ENCODE measurements at regions not wholly inside any gene's neighbourhood (a gene's known extent, or its start where the extent isn't known, plus 50 kb on each side); places are given as distances from the start of the nearest gene placed in this dataset.

DNA sequence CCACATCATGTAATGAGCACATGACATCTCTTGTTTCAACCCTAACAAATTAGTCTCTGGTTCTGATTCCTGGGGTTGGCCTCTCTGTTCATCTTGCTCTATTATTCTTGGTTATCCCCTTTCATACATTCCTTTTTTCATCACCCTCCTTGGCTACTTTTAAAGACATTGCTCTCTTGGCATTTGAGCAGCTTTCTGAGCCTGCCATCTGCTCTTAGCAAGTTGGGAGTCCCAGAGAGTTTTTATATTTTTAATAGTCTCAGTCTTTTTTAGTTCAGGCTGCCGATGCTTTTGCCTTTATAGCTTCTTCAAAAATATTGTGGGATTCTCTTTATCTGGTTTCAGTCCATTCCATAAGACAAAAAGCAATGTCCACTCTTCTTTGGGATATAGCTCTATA is 1270.9 kb downstream of the ADGRL3 start:
- TF ChIP-seq, protein P1, sequence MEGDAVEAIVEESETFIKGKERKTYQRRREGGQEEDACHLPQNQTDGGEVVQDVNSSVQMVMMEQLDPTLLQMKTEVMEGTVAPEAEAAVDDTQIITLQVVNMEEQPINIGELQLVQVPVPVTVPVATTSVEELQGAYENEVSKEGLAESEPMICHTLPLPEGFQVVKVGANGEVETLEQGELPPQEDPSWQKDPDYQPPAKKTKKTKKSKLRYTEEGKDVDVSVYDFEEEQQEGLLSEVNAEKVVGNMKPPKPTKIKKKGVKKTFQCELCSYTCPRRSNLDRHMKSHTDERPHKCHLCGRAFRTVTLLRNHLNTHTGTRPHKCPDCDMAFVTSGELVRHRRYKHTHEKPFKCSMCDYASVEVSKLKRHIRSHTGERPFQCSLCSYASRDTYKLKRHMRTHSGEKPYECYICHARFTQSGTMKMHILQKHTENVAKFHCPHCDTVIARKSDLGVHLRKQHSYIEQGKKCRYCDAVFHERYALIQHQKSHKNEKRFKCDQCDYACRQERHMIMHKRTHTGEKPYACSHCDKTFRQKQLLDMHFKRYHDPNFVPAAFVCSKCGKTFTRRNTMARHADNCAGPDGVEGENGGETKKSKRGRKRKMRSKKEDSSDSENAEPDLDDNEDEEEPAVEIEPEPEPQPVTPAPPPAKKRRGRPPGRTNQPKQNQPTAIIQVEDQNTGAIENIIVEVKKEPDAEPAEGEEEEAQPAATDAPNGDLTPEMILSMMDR (IDR thresholded peaks at IDR 0.05; ENCODE audit: insufficient read depth, low read length, poor library complexity, severe bottlenecking): no peak
- DNase-seq (ENCODE audit: extremely low read depth, insufficient read length): no peak
- Histone ChIP-seq H3K4me3 (replicated peaks; ENCODE audit: low read depth, low read length) (no peak overlapping the region), H3K36me3 (ENCODE audit: control insufficient read depth, insufficient read depth, low read length) (no peaks in the 10 kb centered on the region), H3K27me3 (replicated peaks; ENCODE audit: control insufficient read depth, insufficient read depth, low read length) (no peaks in the 10 kb centered on the region)

DNA sequence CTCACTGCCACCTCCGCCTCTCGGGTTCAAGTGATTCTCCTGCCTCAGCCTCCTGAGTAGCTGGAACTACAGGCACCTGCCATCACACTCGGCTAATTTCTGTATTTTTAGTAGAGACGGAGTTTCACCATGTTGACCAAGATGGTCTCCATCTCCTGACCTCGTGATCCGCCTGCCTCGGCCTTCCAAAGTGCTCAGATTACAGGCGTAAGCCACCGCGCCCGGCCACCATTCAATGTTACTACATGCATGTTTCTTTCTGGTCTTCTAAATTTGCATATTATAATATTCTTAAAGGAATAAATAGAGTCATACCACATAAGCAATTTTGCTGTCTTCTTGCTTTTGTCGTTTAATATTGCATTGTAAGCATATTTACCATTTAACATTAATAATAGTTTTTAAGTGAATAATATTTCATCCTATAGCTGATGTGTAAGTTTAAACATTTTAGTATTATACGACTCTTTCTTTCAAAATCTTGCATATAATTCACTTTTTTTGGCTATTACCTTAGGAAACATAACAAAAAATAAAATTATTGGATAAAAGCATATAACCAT is 1270.4 kb downstream of the ADGRL3 start:
- H3K27me3 ChIP-seq (replicated peaks; ENCODE audit: control insufficient read depth, insufficient read depth, low read length): no peaks in the 10 kb centered on the region
- H3K4me3 ChIP-seq (replicated peaks; ENCODE audit: low read depth, low read length): no peak overlapping the region
- DNase-seq (ENCODE audit: extremely low read depth, insufficient read length): no peak
- TF ChIP-seq, protein P1 (IDR thresholded peaks at IDR 0.05; ENCODE audit: insufficient read depth, low read length, poor library complexity, severe bottlenecking): no peak
- no peaks in the 10 kb centered on the region for H3K36me3 ChIP-seq (ENCODE audit: control insufficient read depth, insufficient read depth, low read length)

DNA sequence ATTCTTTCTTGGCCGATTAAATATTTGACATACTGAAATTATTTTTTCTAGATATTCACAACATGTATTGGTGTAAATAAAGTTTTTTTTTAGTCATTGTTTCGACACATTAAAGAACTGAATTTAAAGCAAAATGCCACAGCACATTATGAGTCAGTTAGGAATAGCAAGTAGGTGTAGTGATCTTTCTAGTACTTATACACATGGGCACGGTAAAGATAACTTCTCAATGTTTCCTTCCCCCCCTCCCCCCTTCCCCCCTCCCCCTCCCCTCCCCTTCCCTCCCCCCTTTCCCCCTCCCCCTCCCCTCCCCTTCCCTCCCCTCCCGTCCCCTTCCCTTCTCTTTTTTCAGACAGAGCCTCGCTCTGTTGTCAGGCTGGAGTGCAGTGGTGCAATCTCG is 1269.9 kb downstream of the ADGRL3 start:
- no peak overlapping the region for H3K4me3 ChIP-seq (replicated peaks; ENCODE audit: low read depth, low read length)
- TF ChIP-seq, protein P1 (IDR thresholded peaks at IDR 0.05; ENCODE audit: insufficient read depth, low read length, poor library complexity, severe bottlenecking): no peak
- H3K27me3 ChIP-seq (replicated peaks; ENCODE audit: control insufficient read depth, insufficient read depth, low read length): no peaks in the 10 kb centered on the region
- no peak for DNase-seq (ENCODE audit: extremely low read depth, insufficient read length)
- no peaks in the 10 kb centered on the region for H3K36me3 ChIP-seq (ENCODE audit: control insufficient read depth, insufficient read depth, low read length)

DNA sequence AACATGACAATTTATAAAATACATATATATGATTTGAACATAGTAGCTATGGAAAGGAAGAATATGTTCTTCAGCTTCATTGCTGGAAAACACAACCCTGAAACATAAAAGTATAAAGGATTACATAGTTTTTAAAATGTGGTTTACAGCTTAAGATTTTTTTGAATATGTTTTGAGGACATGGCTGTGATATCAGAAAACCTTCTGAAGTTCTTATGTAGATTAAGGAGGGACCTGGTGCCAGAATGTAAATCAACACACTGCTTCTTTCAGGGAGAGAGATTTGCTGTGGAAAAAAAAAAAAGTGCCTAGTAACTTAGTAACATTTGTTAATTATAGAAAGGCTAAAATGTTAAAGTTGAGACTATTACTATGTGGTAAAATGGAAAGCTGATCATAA is 1261.8 kb downstream of the ADGRL3 start:
- H3K36me3 ChIP-seq (ENCODE audit: control insufficient read depth, insufficient read depth, low read length): no peaks in the 10 kb centered on the region
- DNase-seq (ENCODE audit: extremely low read depth, insufficient read length): no peak
- H3K4me3 ChIP-seq (replicated peaks; ENCODE audit: low read depth, low read length): no peak overlapping the region
- TF ChIP-seq, protein P1 (IDR thresholded peaks at IDR 0.05; ENCODE audit: insufficient read depth, low read length, poor library complexity, severe bottlenecking): no peak
- no peaks in the 10 kb centered on the region for H3K27me3 ChIP-seq (replicated peaks; ENCODE audit: control insufficient read depth, insufficient read depth, low read length)

DNA sequence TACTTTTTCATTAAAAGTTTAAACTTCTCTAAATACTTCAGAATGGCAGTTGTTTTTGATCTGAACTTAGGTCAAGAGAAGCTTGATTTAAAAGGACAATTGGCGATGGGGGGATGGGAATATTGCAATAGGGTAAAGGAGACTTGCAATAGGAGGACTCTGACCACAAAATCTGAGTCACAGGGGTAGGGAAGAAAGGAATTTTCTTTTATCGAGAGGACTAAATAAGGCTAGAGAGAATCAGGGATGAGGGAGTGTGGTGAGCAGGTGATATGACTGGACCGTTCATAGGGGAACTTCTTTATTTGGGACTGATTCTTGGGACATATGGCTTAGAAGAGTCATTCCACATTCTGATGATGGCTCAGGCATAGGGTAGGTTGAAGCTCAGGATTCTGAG is 1260.2 kb downstream of the ADGRL3 start:
- no peak for DNase-seq (ENCODE audit: extremely low read depth, insufficient read length)
- no peaks in the 10 kb centered on the region for H3K27me3 ChIP-seq (replicated peaks; ENCODE audit: control insufficient read depth, insufficient read depth, low read length)
- H3K4me3 ChIP-seq (replicated peaks; ENCODE audit: low read depth, low read length): no peak overlapping the region
- TF ChIP-seq, protein P1 (IDR thresholded peaks at IDR 0.05; ENCODE audit: insufficient read depth, low read length, poor library complexity, severe bottlenecking): no peak
- H3K36me3 ChIP-seq (ENCODE audit: control insufficient read depth, insufficient read depth, low read length): no peaks in the 10 kb centered on the region

DNA sequence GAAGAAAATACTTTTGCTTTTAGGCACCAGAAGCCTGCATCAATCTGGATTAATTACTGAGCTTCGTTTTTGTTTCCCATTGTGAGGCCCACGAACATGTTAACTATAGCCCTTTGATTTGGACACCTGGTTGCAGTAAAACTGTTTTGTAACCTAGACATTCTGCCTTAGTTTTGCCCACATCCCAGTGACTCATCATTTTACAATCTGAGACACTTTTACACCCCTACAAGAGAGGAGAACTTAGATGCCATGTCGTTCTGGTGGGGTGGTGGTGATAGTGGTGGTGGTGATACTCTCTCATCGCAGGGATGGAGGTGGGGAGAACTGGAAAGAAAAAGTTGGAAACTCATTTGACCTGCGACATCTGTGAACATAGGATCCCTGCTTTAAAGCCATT is 1257.2 kb downstream of the ADGRL3 start:
- H3K27me3 ChIP-seq (replicated peaks; ENCODE audit: control insufficient read depth, insufficient read depth, low read length): no peaks in the 10 kb centered on the region
- no peak for DNase-seq (ENCODE audit: extremely low read depth, insufficient read length)
- TF ChIP-seq, protein P1 (IDR thresholded peaks at IDR 0.05; ENCODE audit: insufficient read depth, low read length, poor library complexity, severe bottlenecking): no peak
- no peaks in the 10 kb centered on the region for H3K36me3 ChIP-seq (ENCODE audit: control insufficient read depth, insufficient read depth, low read length)
- H3K4me3 ChIP-seq (replicated peaks; ENCODE audit: low read depth, low read length): no peak overlapping the region

Measured in GM06990 (cell line).